ENCODE measurements at regions not wholly inside any gene's neighbourhood (a gene's known extent, or its start where the extent isn't known, plus 50 kb on each side); places are given as distances from the start of the nearest gene placed in this dataset.
"Not testable (repeated sequence)": the region's sequence is repeated elsewhere in the genome, so short reads cannot be mapped to it uniquely, and the experiment has no call there.

DNA sequence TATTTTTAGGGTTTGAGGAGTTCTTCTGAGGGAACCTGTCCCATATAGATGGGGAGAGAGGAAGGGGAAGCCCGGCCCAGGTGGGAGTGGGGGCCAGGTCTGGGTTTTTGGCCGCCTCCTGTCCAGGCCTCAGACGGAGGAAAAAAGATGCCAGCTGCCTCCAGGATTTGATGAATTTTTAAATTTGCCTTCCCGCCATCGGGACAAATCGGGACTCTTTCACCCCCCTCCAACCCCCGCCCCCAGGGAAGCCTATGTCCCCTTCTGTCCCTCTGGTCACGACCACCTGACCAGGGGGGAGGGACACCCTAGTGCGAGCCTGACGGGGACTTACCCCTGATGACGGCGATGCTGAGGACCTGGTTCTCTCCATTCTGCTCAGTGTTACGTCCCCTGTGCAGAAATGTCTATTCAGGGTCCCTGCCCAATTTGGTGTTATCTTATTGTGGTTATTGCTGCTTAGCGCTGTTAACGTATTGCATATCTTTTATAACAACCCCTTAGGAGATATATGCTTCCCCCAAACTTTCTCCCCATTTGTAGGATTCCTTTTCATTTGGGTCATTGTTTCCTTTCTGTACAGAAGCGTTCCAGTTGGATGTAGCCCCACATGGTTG, 115.9 kb upstream of the GRK3 start:
- in situ Hi-C loops (cut with MboI; ENCODE audit: low pct_unique_long_range_greater_than_20kb, low sequenced_read_pairs, unreplicated experiment), result no loop called here
- TF ChIP-seq, protein P1, sequence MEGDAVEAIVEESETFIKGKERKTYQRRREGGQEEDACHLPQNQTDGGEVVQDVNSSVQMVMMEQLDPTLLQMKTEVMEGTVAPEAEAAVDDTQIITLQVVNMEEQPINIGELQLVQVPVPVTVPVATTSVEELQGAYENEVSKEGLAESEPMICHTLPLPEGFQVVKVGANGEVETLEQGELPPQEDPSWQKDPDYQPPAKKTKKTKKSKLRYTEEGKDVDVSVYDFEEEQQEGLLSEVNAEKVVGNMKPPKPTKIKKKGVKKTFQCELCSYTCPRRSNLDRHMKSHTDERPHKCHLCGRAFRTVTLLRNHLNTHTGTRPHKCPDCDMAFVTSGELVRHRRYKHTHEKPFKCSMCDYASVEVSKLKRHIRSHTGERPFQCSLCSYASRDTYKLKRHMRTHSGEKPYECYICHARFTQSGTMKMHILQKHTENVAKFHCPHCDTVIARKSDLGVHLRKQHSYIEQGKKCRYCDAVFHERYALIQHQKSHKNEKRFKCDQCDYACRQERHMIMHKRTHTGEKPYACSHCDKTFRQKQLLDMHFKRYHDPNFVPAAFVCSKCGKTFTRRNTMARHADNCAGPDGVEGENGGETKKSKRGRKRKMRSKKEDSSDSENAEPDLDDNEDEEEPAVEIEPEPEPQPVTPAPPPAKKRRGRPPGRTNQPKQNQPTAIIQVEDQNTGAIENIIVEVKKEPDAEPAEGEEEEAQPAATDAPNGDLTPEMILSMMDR (IDR thresholded peaks at IDR 0.05; ENCODE audit: extremely low read depth, insufficient read depth, missing control alignments), result no peak
- DNase-seq (ENCODE audit: low spot score), result peak; percentile 32

DNA sequence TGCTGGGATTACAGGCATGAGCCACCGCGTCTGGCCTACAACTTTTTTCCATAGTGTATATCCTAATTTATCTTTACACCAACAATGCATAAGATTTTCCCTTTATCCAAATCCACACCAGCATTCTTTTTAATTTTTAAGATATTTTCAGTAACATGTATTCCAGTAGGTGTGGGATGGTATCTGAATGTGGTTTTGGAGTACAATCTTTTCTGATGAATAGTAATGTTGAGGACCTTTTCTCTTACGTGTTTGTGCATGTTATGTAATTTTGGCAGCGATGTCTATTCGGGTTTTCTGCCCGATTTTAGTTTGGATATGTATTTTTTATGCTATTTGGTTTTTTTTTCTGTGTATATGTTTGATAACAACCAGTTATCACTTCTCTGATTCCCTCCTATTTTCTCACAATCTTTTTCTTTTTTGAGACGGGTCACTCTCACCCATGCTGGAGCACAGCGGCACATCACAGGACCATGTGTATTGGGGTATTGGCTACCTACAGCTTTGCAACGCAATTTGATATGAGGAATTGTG, 114.6 kb upstream of the GRK3 start:
- in situ Hi-C loops (cut with MboI; ENCODE audit: low pct_unique_long_range_greater_than_20kb, low sequenced_read_pairs, unreplicated experiment), result loop anchor here (25.0 kb wide), 1 partner anchor 887 kb away; no protein-coding TSS in a partner anchor
- no peak for DNase-seq (ENCODE audit: low spot score)
- TF ChIP-seq, protein P1 (IDR thresholded peaks at IDR 0.05; ENCODE audit: extremely low read depth, insufficient read depth, missing control alignments), result no peak

DNA sequence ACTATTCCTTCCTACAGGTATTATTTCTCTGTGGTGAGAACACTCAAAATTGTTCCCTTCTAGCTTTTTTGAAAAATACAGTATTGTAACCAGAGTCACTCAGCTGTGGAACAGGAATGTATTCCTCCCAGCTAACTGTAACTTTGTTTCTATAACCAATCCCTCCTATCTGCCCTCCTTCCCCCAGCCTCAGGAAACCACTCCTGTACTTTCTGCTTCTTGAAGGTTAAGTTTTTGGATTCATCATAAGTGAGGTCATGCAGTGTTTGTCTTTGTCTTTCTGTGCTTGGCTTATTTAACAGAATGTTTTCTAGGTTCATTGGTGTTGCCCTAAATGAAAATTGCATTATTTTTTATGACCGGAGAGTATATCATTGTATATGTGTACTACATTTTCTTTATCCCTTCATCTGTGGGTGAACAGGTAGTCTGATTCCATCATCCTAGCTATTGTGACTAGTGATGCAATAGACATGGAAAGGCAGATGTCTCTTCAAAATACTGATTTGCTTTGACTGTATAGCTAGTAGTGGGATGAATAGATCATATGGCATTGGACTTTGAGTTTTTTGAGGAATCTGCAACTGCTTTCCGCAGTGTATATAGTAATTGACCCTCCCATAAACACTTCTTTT, 112.9 kb upstream of the GRK3 start:
- in situ Hi-C loops (cut with MboI; ENCODE audit: low pct_unique_long_range_greater_than_20kb, low sequenced_read_pairs, unreplicated experiment), result loop anchor here (25.0 kb wide), 1 partner anchor 886 kb away; no protein-coding TSS in a partner anchor
- TF ChIP-seq, protein P1 (IDR thresholded peaks at IDR 0.05; ENCODE audit: extremely low read depth, insufficient read depth, missing control alignments), result no peak
- DNase-seq (ENCODE audit: low spot score), result no peak

- TF ChIP-seq, protein P1 (IDR thresholded peaks at IDR 0.05; ENCODE audit: extremely low read depth, insufficient read depth, missing control alignments), result no peak
- in situ Hi-C loops (cut with MboI; ENCODE audit: low pct_unique_long_range_greater_than_20kb, low sequenced_read_pairs, unreplicated experiment), result loop anchor here (25.0 kb wide), 1 partner anchor 885 kb away; no protein-coding TSS in a partner anchor
- no peak for DNase-seq (ENCODE audit: low spot score)
These were observed 112.3 kb upstream of the GRK3 start for GRCh38 chr22:25452116-25452700.

DNA sequence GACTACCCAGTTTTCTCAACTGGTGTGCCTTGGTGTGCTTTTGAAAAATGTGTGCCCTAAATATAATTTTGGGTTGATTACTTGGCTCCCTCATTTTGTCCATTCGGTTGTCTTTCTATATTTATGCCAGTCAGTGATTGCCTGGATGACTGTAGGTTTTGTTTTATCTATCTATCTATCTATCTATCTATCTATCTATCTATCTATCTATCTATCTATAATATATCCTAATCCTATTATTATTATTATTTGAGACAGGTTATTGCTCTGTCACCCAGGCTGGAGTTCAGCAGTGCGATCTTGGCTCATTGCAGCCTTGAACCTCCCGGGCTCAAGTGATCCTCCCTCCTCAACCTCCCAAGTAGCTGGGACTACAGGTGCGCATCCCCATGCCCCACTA, 111.4 kb upstream of the GRK3 start:
- in situ Hi-C loops (cut with MboI; ENCODE audit: low pct_unique_long_range_greater_than_20kb, low sequenced_read_pairs, unreplicated experiment), result loop anchor here (25.0 kb wide), 1 partner anchor 884 kb away; no protein-coding TSS in a partner anchor
- no peak for DNase-seq (ENCODE audit: low spot score)
- TF ChIP-seq, protein P1 (IDR thresholded peaks at IDR 0.05; ENCODE audit: extremely low read depth, insufficient read depth, missing control alignments), result no peak

- in situ Hi-C loops (cut with MboI; ENCODE audit: low pct_unique_long_range_greater_than_20kb, low sequenced_read_pairs, unreplicated experiment), result loop anchor here (25.0 kb wide), 1 partner anchor 884 kb away; no protein-coding TSS in a partner anchor
- TF ChIP-seq, protein P1 (IDR thresholded peaks at IDR 0.05; ENCODE audit: extremely low read depth, insufficient read depth, missing control alignments), result no peak
- DNase-seq (ENCODE audit: low spot score), result no peak
These were observed 110.9 kb upstream of the GRK3 start for GRCh38 chr22:25453557-25453956.

DNA sequence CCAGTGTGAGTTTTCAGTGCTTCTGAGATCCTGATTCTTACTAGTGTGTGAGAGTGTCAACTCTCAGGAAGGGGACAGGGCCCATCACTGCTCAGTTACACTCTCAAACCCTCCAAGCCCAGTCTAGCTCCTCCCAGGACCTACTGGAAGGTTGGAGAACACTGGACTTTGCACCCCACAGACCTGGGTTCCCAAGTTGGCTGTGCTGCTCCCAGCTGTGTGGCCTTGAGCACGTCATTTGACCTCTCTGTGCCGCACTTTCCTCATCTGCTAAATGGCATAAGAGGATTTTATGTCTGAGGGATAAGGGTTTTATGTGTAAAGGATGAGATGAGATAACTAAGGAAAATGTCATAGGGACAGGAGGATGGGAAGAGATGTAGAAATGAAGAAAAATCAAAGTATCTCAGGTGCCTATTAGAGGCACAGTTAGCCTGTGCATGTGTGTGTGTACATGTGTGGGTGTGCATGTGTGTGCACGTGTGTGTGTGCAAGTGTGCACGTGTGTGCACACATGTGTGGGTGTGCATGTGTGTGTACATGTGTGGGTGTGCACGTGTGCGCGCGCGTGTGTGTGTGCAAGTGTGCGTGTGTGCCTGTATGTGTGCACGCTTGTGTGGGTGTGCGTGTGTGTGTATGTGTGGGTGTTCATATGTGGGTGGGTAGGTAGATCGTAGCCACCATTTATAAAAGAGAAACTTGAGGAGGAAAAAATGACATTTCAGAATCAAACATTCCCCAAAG, 108.0 kb upstream of the GRK3 start:
- in situ Hi-C loops (cut with MboI; ENCODE audit: low pct_unique_long_range_greater_than_20kb, low sequenced_read_pairs, unreplicated experiment), result loop anchor here (25.0 kb wide), 1 partner anchor 881 kb away; no protein-coding TSS in a partner anchor
- not testable (repeated sequence) for DNase-seq (ENCODE audit: low spot score)

- in situ Hi-C loops (cut with MboI; ENCODE audit: low pct_unique_long_range_greater_than_20kb, low sequenced_read_pairs, unreplicated experiment), result loop anchor here (25.0 kb wide), 1 partner anchor 879 kb away; no protein-coding TSS in a partner anchor
These were observed 105.8 kb upstream of the GRK3 start for GRCh38 chr22:25458631-25459030.

DNA sequence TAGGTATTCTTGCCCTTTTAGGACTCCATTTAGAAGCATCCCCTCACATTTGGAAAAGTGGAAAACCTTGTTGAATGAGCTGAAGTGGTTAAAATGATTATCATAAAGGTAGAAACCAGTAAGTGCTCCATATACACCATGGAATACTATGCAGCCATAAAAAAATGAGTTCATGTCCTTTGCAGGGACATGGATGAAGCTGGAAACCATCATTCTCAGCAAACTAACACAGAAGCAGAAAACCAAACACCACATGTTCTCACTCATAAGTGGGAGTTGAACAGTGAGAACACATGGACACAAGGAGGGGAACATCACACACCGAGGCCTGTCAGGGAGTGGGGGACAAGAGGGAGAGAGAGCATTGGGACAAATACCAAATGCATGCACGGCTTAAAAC, 103.8 kb upstream of the GRK3 start:
- in situ Hi-C loops (cut with MboI; ENCODE audit: low pct_unique_long_range_greater_than_20kb, low sequenced_read_pairs, unreplicated experiment), result loop anchor here (5.0 to 25.0 kb wide), 2 partner anchors 312 to 877 kb away; no protein-coding TSS in a partner anchor
- DNase-seq (ENCODE audit: low spot score), result not testable (repeated sequence)

More at GRCh38 chr22:25458631-25459030, 105.8 kb upstream of the GRK3 start:
- not testable (repeated sequence) for DNase-seq (ENCODE audit: low spot score)

Measured in GM13977 (cell line).